ENCODE measurements at regions not wholly inside any gene's neighbourhood (a gene's known extent, or its start where the extent isn't known, plus 50 kb on each side); places are given as distances from the start of the nearest gene placed in this dataset.

DNA sequence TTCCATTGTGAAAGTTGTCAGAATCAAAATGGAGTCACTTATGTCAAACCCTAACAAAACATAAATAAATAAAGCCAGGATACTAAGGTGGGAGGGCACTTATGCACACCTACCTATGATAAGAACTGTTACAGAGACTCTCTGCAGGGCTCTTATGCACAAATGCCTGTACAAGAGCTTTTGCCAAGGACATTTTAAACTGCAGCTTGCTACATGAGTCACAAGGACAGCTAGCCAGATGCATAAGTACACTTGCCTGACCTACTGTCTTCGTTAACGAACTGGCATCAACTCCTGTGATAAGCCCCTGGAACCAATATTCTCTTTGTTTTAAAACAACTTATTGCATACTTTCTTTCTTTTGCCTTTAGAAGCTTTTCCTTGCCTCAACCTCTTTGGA lies 152.9 kb upstream of the SPEF2 start:
- TF ChIP-seq POLR2AphosphoS5 (IDR thresholded peaks at IDR 0.05; ENCODE audit: low read depth, low read length) (no peak), POLR2A (IDR thresholded peaks at IDR 0.05; ENCODE audit: low read depth, low read length) (no peak), TAF1 (IDR thresholded peaks at IDR 0.05; ENCODE audit: low read depth, low read length) (no peak), POU2F2 (IDR thresholded peaks at IDR 0.05; ENCODE audit: low read depth, low read length) (no peak), SPI1 (IDR thresholded peaks at IDR 0.05; ENCODE audit: low read depth, low read length) (no peak)

Measured in GM12891 (cell line).